ENCODE measurements at regions not wholly inside any gene's neighbourhood (a gene's known extent, or its start where the extent isn't known, plus 50 kb on each side); places are given as distances from the start of the nearest gene placed in this dataset.

GRCh38 chr2:156191527-156191926 is 141.0 kb downstream of the NR4A2 start:
- Histone ChIP-seq H3K36me3 (ENCODE audit: control insufficient read depth in 2 of 2, insufficient read depth in 1 of 2, low read length in 2 of 2) (no peaks in the 10 kb centered on the region), H3K4me3 (ENCODE audit: low read depth, low read length) (no peak overlapping the region), H3K9me3 (ENCODE audit: control insufficient read depth, insufficient read depth, low read depth, low read length) (no peaks in the 10 kb centered on the region), H3K27ac (ENCODE audit: extremely low read depth, low read depth, low read length) (no peak overlapping the region), H3K4me1 (ENCODE audit: control insufficient read depth, insufficient read depth, low read length) (peaks cover 4% of the 10 kb centered on the region; the same call in 1 of the 2 replicates)
- TF ChIP-seq MYNN (tag by site-specific recombination; IDR thresholded peaks at IDR 0.05; ENCODE audit: borderline replicate concordance) (no peak), ZBTB8A (tag by site-specific recombination; IDR thresholded peaks at IDR 0.05) (no peak)
- POLR2A ChIA-PET = no interaction called here
- CTCF ChIA-PET = interaction anchor here (0.6 kb wide), 1 partner anchor 97 kb away, joined by 3 read pairs; no protein-coding TSS in a partner anchor

- Histone ChIP-seq H3K4me1 (ENCODE audit: control insufficient read depth, insufficient read depth, low read length) (peaks cover 4% of the 10 kb centered on the region; the same call in 1 of the 2 replicates), H3K4me3 (ENCODE audit: low read depth, low read length) (no peak overlapping the region), H3K36me3 (ENCODE audit: control insufficient read depth in 2 of 2, insufficient read depth in 1 of 2, low read length in 2 of 2) (no peaks in the 10 kb centered on the region), H3K27ac (ENCODE audit: extremely low read depth, low read depth, low read length) (no peak overlapping the region), H3K9me3 (ENCODE audit: control insufficient read depth, insufficient read depth, low read depth, low read length) (no peaks in the 10 kb centered on the region)
- TF ChIP-seq ZBTB6 (tag by site-specific recombination; IDR thresholded peaks at IDR 0.05) (no peak), ZNF610 (tag by site-specific recombination; IDR thresholded peaks at IDR 0.05; ENCODE audit: borderline replicate concordance) (no peak), ZNF513 (tag by site-specific recombination; IDR thresholded peaks at IDR 0.05) (no peak), BCL6B (tag by site-specific recombination; IDR thresholded peaks at IDR 0.05) (no peak)
- CTCF ChIA-PET = no interaction called here
- POLR2A ChIA-PET = no interaction called here
These were observed 142.0 kb downstream of the NR4A2 start for GRCh38 chr2:156190517-156190916.

GRCh38 chr2:156189584-156189983 is 142.9 kb downstream of the NR4A2 start:
- ChIA-PET CTCF (no interaction called here), POLR2A (no interaction called here)
- Histone ChIP-seq H3K4me1 (ENCODE audit: control insufficient read depth, insufficient read depth, low read length) (peaks cover 4% of the 10 kb centered on the region; the same call in 1 of the 2 replicates), H3K36me3 (ENCODE audit: control insufficient read depth in 2 of 2, insufficient read depth in 1 of 2, low read length in 2 of 2) (no peaks in the 10 kb centered on the region), H3K27ac (ENCODE audit: extremely low read depth, low read depth, low read length) (no peak overlapping the region), H3K9me3 (ENCODE audit: control insufficient read depth, insufficient read depth, low read depth, low read length) (no peaks in the 10 kb centered on the region), H3K4me3 (ENCODE audit: low read depth, low read length) (no peak overlapping the region)
- TF ChIP-seq ZNF514 (tag by site-specific recombination; IDR thresholded peaks at IDR 0.05) (no peak), ZBTB49 (tag by site-specific recombination; IDR thresholded peaks at IDR 0.05; ENCODE audit: low read depth) (no peak), ATF2 (tag by site-specific recombination; IDR thresholded peaks at IDR 0.05; ENCODE audit: low read depth) (no peak), KLF9 (tag by site-specific recombination; IDR thresholded peaks at IDR 0.05; ENCODE audit: low read depth) (no peak), ZBTB21 (tag by site-specific recombination; IDR thresholded peaks at IDR 0.05) (no peak), ZNF580 (tag by site-specific recombination; IDR thresholded peaks at IDR 0.05) (no peak), SCRT1 (tag by site-specific recombination; IDR thresholded peaks at IDR 0.05; ENCODE audit: borderline replicate concordance) (no peak), ZNF341 (tag by site-specific recombination; IDR thresholded peaks at IDR 0.05; ENCODE audit: low read depth) (no peak), ZNF398 (tag by site-specific recombination; IDR thresholded peaks at IDR 0.05) (no peak), ZNF362 (tag by site-specific recombination; IDR thresholded peaks at IDR 0.05) (no peak), TRIM28 (IDR thresholded peaks at IDR 0.05; ENCODE audit: borderline replicate concordance, low read length) (no peak), SALL2 (tag by site-specific recombination; IDR thresholded peaks at IDR 0.05; ENCODE audit: borderline replicate concordance) (no peak)
